Smooth muscle cell (in vitro differentiated cells): ENCODE measurements at regions not wholly inside any gene's neighbourhood (a gene's known extent, or its start where the extent isn't known, plus 50 kb on each side); places are given as distances from the start of the nearest gene placed in this dataset.

Experiments
- DNase-seq: peaks from one replicate; lab custom pipeline; 2025; ENCODE audit not compliant: unreplicated experiment; lab: John Stamatoyannopoulos, UW
- H2AFZ ChIP-seq: fragments of 200-600 bp; sonication (generic); 2 replicates; pipeline ENCODE4 v1.6.0; 2016; ENCODE audit warnings: antibody characterized with exemption, low read depth, mild to moderate bottlenecking
- H3F3A ChIP-seq: fragments of 200-600 bp; sonication (generic); 2 replicates; pipeline ENCODE4 v1.6.0; 2017; ENCODE audit warnings: antibody characterized with exemption, low read depth
- H3K27ac ChIP-seq: fragments of 200-600 bp; sonication (generic); 2 replicates; pipeline ENCODE4 v1.5.1; 2016; ENCODE audit warnings: low read depth, mild to moderate bottlenecking
- H3K27me3 ChIP-seq: fragments of 200-600 bp; sonication (generic); 2 replicates; pipeline ENCODE4 v1.6.1; 2016; ENCODE audit warnings: low read depth, mild to moderate bottlenecking
- H3K36me3 ChIP-seq: fragments of 200-600 bp; sonication (generic); 2 replicates; pipeline ENCODE4 v1.5.1; 2016; ENCODE audit warnings: low read depth
- H3K4me1 ChIP-seq: fragments of 200-600 bp; sonication (generic); 2 replicates; pipeline ENCODE4 v1.5.1; 2016; ENCODE audit warnings: low read depth
- H3K4me2 ChIP-seq: fragments of 200-600 bp; sonication (generic); 2 replicates; pipeline ENCODE4 v1.6.0; 2016; ENCODE audit warnings: mild to moderate bottlenecking
- H3K4me3 ChIP-seq: fragments of 200-600 bp; sonication (generic); 2 replicates; pipeline ENCODE4 v1.5.1; 2016; ENCODE audit warnings: mild to moderate bottlenecking
- H3K79me2 ChIP-seq: fragments of 200-600 bp; sonication (generic); 2 replicates; pipeline ENCODE4 v1.6.0; 2016; ENCODE audit warnings: low read depth, mild to moderate bottlenecking
- H3K9ac ChIP-seq: fragments of 200-600 bp; sonication (generic); 2 replicates; pipeline ENCODE4 v1.6.0; 2016; ENCODE audit warnings: low read depth
- H3K9me3 ChIP-seq: fragments of 200-600 bp; sonication (generic); replicated peaks from 2 replicates; pipeline ENCODE4 v1.5.1; 2016; ENCODE audit warnings: low read depth
- H4K20me1 ChIP-seq: fragments of 200-600 bp; sonication (generic); 2 replicates; pipeline ENCODE4 v1.6.0; 2016; ENCODE audit warnings: low read depth
- WGBS: methylation state at CpG from one replicate; pipeline ENCODE4 v1.1.7; 2016; ENCODE audit warnings: low lambda C conversion rate; 5-methylcytosine and 5-hydroxymethylcytosine counted together
- TF ChIP-seq, protein P1 (sequence below): fragments of 200-600 bp; sonication (generic); IDR thresholded peaks from 2 replicates; pipeline ENCODE4 v1.5.1; 2017; ENCODE audit warnings: borderline replicate concordance, mild to moderate bottlenecking, antibody characterized with exemption; ENCODE audit not compliant: insufficient read depth, poor library complexity, severe bottlenecking

DNA sequence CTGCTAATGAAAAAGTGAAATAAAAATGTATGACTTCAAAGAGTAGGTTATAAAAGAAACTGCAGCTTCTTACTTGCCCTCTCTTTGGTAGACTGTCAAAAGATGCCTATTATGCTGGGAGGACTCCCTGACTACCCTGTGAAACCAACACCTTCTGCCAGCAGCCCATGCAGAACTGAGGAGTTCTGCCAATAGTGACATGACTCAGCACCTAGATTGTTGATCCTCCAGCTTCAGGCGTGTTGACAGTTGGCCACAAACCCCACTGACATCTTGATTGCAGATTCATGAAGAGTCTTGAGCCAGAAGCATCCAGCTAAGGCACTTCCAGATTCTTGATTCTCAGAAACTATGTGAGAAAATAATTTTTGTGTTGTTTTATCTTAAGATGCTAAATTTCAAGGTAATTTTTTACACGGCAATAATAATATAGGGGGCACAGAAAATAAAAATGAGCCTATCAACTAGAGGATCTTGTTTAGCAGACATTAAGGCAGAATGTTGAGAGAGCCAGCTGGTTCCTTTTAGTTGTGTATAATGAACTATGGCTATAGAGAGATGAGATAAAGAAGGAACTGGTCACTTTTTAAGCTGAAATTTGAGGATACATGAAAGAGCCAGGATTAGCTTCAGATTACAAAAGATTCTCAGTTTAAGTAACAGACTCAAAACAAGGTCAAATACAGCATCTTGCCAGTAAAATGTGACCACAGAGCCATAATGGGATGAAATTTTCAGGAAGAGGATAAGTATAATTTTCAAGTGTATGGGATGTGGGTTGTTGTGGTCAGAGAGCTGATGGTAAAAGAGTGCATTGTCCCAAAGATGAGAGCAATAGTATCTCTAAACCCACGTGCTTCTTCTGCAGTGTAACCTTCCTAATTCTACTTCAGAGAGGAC lies 588.7 kb upstream of the CBLB start:
- H3K9ac ChIP-seq, result no peak overlapping the region
- H3K36me3 ChIP-seq, result no peaks in the 10 kb centered on the region
- H4K20me1 ChIP-seq, result no peaks in the 10 kb centered on the region
- WGBS, result 30% methylated on average over 3 of the region's 3 CpGs
- no peak overlapping the region for H2AFZ ChIP-seq
- H3K4me2 ChIP-seq, result no peak overlapping the region
- no peaks in the 10 kb centered on the region for H3K4me1 ChIP-seq
- no peak for DNase-seq
- H3K27me3 ChIP-seq, result no peaks in the 10 kb centered on the region
- no peak overlapping the region for H3K4me3 ChIP-seq
- no peak overlapping the region for H3K27ac ChIP-seq
- H3K9me3 ChIP-seq, result no peaks in the 10 kb centered on the region
- TF ChIP-seq, protein P1, sequence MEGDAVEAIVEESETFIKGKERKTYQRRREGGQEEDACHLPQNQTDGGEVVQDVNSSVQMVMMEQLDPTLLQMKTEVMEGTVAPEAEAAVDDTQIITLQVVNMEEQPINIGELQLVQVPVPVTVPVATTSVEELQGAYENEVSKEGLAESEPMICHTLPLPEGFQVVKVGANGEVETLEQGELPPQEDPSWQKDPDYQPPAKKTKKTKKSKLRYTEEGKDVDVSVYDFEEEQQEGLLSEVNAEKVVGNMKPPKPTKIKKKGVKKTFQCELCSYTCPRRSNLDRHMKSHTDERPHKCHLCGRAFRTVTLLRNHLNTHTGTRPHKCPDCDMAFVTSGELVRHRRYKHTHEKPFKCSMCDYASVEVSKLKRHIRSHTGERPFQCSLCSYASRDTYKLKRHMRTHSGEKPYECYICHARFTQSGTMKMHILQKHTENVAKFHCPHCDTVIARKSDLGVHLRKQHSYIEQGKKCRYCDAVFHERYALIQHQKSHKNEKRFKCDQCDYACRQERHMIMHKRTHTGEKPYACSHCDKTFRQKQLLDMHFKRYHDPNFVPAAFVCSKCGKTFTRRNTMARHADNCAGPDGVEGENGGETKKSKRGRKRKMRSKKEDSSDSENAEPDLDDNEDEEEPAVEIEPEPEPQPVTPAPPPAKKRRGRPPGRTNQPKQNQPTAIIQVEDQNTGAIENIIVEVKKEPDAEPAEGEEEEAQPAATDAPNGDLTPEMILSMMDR, result no peak
- H3K79me2 ChIP-seq, result no peaks in the 10 kb centered on the region
- no peaks in the 10 kb centered on the region for H3F3A ChIP-seq

DNA sequence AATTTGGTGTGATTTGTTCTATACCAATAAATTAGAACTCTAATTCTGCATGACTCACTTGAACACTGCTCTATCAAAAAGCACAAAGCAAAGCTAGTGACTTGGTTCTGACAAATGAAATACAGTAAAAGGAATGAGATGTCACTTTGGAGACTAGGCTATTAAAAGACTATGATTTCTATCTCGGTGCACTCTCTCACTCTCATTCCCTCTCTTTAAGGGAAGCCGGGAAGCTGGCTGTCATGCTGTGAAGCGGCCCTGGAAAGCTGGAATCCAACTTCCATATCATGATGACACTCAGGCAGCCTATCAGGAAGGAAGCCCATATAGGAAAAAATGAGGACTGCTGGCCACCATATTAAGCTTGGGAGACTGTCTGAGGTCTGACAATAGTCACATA lies 590.1 kb upstream of the CBLB start:
- Histone ChIP-seq H3K4me3 (no peak overlapping the region), H3F3A (no peaks in the 10 kb centered on the region), H2AFZ (no peak overlapping the region), H4K20me1 (no peaks in the 10 kb centered on the region), H3K36me3 (no peaks in the 10 kb centered on the region), H3K9ac (no peak overlapping the region), H3K79me2 (no peaks in the 10 kb centered on the region), H3K4me2 (no peak overlapping the region), H3K4me1 (no peaks in the 10 kb centered on the region), H3K9me3 (no peaks in the 10 kb centered on the region), H3K27ac (no peak overlapping the region), H3K27me3 (no peaks in the 10 kb centered on the region)
- TF ChIP-seq, protein P1, result no peak
- DNase-seq, result no peak
- WGBS, result 74% methylated on average over 3 of the region's 3 CpGs

DNA sequence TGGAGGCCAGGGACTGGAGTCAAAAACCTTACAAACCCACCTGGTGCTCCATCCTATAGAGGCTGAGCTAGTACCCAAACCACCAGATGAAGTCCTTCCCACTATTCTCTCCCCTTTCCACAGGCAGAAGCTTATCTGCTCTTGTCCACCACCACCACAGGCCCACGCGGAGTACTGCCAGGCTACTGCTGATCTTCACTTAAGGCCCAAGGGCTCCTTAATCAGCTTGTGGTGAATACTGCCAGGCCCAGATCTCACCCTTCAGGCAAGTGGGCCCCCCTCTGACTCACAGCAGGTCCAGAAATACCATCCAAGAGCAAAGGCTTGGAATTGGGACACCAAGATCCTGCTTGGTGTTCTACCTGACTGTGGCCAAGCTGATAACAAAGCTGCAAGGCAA lies 598.1 kb upstream of the CBLB start:
- 96% methylated on average over 2 of the region's 2 CpGs for WGBS
- Histone ChIP-seq H3K4me2 (no peak overlapping the region), H3K9me3 (no peaks in the 10 kb centered on the region), H3K36me3 (no peaks in the 10 kb centered on the region), H3K9ac (no peak overlapping the region), H3K79me2 (no peaks in the 10 kb centered on the region), H3F3A (no peaks in the 10 kb centered on the region), H3K27ac (no peak overlapping the region), H3K27me3 (no peaks in the 10 kb centered on the region), H4K20me1 (no peaks in the 10 kb centered on the region), H2AFZ (no peak overlapping the region), H3K4me3 (no peak overlapping the region), H3K4me1 (no peaks in the 10 kb centered on the region)
- DNase-seq, result no peak
- TF ChIP-seq, protein P1, result no peak
